HG03565 (cell line): ENCODE measurements at regions not wholly inside any gene's neighbourhood (a gene's known extent, or its start where the extent isn't known, plus 50 kb on each side); places are given as distances from the start of the nearest gene placed in this dataset.

ENCODE experiments used
- ATAC-seq: cut with Tn5 transposase; IDR thresholded peaks from one replicate; pipeline ENCODE4 v1.9.1; 2021; ENCODE audit warnings: mild to moderate bottlenecking, moderate library complexity; ENCODE audit not compliant: unreplicated experiment

DNA sequence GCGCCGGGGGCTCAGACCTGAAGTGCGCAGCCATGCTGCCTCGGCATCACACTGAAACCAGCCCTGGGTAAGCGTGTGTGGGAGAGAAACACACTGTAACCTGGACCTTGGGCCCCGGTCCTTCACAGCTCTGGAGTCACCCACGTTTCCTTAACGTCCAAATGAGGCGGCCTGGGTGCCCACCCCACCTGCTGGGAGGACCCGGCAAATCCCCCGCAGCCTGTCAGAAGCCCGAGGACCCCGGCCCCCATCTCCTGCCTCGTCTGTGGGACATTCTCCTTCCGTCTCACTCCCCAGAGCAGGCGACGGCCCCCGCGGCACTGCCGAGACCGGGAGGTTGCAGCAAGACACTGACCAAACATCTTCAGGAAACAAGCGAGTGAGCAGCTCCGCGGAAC is 66.5 kb upstream of the GALNT9 start:
- no peak for ATAC-seq

DNA sequence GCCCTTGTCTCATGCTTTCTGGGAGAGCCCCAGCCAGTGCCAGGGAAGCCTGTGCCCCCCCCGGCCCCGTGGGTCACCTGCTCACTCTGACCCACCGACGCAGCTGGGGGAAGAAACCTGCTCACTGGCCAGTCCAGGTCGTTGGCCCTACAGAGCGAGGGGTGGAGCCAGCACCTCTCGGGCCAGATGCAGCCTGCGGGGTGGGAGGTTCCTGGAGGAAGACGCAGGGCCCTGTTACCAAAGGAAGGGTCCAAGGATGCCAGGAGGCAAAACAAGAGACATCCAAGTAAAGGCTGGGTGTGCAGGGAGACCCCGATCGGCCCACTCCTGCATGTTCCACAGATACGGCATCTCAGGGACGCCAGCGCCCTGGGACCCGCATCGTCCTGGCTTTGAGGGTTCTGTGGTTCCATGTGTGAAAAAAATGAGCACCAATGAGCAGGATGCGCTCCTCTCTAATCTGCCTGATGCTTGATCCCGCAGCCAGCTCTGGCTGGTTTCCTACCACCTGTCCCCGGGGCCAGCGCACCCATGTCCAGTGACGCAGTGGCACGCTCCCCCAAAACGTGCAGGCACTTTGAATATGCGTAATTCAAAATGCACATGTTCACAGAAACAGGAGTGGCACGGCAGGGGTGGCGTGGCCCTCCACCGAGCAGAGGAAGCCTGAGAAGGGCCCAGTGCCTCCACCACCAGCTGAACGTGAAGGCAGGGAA is 66.0 kb upstream of the GALNT9 start:
- no peak for ATAC-seq

DNA sequence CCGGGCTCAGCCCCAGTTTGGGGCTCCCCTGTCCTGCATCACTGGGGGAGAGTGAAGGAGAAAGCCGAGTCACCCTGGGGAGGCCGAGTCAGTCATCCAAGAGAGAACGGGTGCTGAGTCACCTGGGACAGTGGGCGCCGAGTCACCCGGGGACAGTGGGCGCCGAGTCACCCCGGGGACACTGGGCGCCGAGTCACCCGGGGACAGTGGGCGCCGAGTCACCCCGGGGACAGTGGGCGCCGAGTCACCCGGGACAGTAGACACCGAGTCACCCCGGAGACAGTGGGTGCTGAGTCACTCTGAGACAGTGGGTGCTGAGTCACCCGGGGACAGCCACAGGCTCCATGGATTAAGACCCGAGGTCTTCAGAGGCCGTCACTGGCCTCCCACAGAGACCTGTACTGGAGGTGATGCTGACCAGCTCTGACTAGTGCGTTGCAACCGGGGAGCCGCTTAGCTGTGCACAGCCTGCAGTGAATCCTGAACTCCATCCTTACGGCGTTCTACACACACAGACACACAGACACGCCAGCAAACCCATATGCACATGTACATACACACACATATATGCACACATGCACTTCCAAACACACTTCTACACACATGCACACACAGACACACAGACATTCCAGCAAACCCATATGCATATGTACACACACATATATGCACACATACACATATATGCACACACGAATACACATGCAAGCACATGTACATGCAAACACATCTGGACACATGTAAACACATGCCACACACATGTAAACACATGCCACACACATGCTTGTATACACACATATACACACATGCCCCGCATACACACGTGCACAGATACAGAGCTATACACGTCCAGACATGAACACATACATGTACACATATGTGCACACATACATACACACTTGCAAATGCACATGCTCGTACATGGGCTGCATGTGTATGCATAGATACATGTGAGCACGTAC is 64.9 kb upstream of the GALNT9 start:
- no peak for ATAC-seq

DNA sequence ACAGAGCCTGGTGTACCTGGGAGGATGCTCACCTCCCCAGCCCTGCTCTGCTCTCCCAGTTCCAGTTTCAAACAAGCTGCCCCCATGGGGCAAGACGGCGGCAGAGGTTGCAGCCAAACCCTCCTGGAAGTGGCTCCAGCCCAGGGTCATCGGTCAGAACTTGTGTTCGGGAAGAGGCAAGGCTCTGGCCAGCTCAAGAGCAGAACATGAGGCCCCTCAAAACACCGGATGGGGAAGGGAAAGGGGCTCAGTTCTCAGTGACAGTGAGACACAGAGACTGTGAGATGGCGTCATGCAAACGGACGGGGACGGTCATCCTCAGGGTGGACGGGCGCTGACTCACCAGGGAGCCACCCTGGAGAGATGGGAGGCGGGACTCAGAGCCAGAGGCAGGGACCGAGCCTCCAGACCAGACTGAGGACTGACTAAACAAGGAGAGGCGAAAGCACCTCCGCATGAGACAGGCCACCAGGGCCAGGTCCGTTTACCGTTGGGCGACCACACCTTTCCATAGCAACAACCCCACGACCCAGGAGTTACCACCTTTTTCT is 63.9 kb upstream of the GALNT9 start:
- ATAC-seq: no peak

DNA sequence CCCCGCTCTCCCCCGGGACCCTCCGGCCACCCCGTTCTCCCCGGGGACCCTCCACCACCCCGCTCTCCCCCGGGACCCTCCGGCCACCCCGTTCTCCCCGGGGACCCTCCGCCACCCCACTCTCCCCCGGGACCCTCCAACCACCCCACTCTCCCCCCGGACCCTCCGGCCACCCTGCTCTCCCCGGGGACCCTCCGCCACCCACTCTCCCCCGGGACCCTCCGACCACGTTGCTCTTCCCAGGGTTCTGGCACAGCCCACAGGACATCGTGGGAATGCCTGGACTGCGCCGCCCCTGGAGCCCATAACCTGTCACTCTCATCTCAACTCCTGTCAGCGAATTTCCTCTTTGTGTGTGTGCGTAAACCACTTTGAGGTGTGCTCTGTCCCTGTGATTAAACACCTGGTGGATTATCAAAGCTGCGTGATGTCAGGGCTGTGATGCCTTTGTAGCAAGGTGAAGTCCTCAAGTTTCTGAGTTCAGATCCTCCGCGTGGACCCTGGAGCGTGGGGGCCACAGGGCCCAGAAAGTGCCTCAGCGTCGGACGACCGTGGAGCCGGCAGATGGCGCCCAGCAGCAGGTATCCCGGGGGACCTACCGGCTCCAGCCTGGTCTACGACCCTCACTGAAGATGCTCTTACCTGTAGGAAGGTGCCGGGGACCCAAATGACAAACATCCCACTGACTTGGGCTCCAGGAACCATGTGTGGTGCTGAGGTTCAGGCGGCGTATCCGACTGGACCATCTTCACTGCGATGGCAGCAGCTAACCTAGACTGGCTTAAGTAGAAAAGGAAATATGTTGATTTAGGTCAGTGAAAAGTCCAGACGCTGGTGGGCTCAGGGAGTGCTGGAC is 63.2 kb upstream of the GALNT9 start:
- ATAC-seq: no peak

DNA sequence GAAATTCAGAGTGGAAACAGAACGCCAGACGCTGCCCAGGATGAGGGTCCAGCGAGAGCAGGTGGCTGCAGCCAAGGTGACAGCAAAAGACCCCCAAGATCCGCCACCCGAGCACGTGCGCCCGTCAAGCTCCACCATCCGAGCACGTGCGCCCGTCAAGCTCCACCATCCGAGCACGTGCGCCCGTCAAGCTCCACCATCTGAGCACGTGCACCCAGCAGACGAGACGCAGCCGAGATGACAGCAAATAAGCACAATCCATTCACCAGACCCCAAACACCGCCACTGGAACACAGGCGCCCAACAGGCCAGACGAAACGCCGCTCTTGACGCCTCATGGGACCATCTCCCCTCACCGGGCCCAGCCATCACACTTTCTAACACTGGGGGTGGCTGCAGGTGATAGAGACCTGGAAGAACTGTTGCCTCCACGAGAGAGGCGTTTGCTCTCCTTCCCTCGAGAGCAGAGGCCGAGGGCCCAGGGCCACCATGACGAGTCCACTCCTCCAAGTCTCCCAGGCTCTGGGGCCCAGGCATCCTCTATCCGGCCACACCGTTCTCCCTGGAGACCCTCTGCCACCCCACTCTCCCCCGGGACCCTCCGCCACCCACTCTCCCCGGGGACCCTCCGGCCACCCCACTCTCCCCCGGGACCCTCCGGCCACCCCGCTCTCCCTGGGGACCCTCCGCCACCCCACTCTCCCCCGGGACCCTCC is 62.1 kb upstream of the GALNT9 start:
- no peak for ATAC-seq

DNA sequence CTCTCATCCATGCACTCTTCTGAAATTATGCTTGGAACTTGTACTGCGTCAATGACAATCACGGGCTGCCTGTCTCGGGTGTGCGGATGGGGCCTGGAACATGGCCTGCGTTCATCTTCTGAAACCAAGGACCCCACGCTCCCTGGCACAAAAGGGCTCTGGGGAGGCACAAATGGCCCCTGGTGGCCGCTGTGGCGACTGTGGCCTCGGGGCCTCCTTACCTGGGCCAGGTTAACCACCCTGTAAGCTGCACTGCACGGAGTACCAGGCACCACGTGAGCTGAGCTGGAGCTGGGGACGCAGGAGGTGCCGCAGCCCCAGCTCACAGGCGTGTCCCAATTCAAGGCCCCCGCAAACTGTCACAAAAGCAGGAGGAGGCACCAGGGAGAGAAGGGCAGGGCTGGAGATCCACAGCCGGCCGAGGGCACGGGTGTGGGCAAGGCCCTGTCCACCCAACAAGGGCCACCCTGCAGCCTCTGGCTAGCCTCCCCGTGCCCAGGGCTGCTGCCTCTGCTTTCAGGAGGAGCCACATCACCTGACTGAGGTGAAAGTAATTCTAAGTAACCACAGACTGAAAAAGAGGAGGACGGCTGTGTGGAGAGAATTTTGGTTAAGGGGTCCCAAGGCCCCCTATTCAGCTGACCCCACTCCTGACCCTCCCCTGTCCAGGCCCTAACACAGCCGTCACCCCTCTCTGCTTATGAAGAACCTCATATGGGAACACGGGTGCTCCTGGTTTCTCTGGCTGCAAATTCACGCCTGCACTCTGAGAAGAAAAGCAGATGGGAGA is 61.1 kb upstream of the GALNT9 start:
- ATAC-seq: no peak

DNA sequence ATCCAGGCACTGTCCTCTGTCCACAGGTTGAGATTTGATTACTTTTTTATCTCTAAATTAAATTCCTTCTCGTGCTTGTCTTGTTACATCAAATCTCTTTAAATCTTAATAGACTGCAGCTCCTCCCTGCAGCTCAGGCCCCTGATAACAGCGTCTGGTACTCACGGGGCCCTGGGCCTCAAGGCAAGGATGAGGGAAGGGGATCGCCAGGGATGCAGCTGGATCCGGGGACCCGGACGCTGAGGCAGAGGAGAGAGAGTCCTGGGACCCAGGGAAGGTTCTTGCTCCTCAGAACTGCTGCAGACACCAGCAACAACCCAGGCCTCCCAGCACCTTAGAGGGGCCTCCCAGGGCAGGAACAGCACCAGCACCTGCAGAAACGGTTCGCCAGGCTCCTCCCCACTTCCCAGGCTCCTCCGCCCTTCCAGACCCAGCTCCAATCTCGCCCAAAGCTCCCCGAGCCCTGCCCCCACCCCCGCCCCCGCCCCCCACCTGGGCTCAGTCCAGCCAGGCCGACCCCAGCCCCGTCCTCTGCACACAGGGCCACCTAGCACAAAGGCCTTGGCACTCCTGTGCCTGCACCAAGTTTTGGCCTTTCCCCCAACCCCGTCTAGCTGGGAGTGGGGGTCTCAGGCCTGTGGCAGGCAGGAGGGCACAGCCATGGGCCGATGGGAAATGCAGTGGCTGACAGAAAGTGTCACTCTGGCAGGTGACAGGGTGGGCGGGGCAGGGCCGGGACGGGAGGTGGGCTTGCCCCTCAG is 60.3 kb upstream of the GALNT9 start:
- ATAC-seq: no peak

DNA sequence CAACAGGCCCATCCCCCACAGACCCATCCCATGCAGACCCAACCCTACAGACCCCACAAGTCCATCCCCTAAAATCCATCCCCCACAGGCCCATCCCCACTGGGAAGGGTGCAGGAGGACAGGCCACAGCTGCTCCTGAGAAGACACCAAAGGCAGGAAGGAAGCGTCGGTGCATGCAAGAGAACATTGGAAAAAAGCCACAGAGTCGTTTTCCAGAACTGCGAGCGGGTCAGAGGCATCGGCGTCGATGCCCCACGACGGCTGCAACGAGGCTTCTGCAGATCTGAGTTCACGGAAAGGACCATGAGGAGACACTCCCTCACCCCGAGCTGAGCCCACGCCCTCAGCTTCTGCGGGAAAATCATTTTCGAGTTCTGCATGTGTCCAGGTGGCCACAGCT is 59.6 kb upstream of the GALNT9 start:
- no peak for ATAC-seq

DNA sequence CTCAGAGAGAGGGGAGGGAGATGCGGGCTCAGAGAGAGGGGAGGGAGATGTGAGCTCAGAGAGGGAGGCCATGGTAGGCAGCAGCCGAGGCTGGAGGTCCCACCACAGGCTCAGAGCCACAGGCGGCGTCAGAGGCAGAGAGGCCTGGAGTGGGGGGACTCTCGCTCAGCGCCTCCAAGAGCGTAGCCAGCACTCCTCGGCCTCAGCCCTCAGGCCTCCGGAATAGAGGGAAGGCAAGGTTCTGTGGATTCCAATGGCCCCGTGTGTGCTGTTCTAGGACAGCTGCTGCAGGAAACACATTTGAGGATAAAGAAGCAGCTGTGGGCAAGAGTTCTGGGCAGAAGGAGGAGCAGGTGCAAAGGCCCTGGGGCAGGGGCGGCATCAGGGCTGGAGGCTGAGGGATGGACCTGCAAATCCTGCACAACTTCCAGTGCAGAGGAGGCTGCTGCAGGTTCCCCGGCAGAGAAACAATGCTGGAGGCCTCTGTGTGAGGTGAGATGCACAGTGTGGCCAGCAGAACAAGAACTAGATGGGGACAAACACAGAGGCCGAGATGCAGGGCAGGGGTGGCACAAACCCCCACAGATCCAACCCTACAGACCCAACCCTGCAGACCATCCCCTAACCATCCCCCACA is 59.1 kb upstream of the GALNT9 start:
- no peak for ATAC-seq

DNA sequence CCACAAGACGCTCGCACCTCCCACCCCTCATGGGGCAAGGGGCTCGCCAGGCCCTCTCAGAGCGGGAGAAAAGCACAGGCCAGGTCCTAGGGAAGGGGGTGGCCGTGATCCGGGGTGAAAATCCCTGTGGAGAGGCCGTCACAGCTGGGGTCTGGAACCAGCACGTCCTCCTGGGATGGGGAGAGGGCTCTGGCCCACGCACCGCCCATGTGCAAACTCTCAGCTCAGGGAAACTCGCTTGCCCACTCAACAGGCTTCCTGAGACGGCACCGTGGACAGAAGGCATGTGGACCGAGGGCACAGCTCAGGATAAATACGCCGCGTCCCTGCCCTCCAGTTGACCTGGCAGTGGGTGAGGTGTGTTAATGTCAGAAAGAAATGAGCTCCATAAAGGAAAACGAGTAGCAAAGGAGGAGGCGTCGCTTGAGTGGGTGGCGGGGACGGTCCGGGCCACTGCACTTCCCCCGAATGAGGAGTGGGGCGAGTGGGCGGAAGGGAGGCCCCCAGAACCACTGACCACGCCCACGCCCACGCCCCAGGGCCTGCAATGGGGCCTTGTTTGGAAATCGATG is 57.6 kb upstream of the GALNT9 start:
- no peak for ATAC-seq

DNA sequence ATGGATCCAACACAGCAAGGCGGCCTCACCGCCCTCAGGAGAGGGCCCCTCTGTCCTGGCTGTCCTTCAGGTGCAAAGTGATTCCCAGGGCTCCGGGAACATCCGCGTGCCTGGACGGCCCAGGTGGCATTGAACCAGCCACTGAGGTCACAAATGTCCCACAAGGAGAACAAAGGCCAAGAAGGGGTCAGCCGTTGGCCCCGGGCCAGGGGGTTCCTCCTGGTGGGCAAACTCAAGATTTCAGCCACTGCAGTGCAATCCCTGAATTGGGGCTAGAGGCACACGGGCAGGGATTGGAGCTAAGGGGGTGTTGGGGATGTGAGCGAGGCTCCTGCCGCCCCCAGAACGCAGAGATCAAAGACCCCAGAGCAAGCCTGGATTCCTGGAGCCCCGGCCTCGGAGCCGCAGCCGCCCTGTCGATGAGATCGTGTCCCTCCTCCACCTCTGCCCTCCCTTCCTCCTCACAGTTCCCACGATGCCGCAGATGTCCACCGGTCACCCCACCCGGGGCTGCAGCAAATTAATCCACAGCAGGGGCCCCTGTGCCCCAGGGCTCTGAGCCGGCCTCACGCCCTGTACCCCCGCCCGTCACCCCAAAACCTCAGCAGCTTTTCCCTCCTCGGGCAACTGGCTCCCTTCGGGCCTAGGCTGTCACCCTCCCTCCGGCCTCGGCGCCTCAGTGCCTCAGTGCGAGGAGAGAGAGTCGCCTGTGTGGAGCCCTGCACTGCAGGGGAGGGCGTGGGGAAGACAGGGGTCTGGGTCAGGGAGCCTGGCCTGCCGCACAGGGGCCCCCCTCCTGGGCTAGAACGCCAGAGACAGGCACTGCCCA is 56.7 kb upstream of the GALNT9 start:
- no peak for ATAC-seq

DNA sequence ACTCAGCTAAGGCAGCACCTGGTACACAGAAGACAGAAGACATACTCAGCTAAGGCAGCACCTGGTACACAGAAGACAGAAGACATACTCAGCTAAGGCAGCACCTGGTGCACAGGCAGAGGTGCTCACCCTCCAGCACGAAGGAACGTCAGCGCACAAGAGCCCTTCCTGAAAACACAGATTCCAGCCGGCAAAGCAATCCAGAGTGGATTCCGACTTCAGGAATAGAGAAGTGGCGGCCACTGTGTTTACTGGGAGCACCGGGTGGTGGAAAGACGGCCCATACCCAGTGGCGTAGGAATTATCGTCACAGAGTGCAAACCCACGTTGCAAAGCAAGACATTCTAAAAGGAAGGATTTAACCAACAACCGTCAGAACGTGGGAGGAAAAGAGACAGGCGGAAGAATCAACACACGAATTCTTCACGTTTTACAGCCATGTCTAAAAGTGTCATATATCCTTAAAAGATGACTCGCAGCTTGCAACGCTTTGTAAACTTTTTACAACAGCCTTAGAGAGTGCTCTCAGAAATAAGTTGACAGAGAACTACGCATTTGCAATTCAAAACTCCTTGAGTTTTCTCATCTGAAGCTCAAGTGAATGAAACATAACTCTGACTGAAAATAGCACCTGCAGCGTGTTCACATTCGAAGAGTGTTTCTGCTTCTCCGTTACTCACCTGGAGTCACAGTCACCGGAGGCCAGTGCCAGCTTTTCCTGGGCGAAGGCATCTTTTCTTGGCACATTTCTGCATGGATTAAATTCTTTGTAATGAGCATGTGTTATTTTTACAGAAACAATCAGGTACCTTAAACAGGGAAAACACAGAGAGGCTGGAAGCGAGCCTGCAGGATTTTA is 55.8 kb upstream of the GALNT9 start:
- no peak for ATAC-seq

DNA sequence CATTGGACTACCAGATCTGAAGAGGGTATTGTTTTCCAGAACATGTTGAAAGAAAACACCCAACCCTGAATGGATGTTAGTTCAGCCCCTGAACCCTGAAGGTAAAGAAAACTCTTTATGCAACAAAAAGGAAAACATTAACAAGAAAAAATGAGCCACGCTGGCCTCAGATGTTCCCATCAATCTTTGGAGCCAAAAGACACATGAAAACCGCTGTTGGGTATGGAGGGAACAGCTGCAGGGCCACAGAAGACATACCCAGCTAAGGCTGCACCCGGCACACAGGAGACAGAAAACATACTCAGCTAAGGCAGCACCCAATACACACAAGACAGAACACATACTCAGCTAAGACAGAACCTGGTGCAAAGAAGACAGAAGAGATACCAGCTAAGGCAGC is 51.3 kb upstream of the GALNT9 start:
- no peak for ATAC-seq

DNA sequence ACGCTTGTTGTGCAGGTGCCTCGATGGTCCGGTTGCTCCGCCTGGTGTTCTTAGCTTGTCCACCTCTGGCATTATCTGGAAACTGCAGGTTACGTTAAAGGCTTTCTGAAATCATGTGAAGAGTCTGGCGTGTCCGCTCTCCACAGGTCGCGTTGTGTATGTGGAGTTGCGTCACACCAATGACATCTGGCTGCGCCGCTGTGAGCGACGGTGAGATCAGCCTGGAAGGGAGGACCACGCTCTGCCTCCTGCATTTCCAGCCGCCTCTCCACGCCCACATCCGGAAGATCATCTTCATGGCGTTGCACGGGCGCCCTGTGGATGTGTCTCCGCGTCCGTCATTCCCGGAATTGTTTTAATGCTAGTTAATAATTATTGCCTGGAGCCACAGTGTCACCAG is 50.6 kb upstream of the GALNT9 start:
- ATAC-seq: no peak

DNA sequence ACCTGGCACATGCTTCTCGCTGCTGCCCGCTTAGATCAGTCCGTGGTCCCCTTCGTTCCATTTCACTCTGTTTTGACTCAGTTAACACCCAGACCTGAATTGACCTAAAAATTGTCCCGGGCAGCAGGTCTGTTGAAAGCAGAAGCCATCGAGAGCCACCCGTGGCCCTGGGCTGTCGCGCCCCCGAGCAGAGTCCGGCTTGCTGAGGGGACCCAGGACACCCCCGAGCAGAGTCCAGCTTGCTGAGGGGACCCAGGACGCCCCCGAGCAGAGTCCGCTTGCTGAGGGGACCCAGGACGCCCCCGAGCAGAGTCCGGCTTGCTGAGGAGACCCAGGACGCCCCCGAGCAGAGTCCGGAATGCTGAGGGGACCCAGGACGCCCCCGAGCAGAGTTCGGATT is 50.2 kb upstream of the GALNT9 start:
- ATAC-seq: no peak
